ENCODE measurements at regions not wholly inside any gene's neighbourhood (a gene's known extent, or its start where the extent isn't known, plus 50 kb on each side); places are given as distances from the start of the nearest gene placed in this dataset.
"Not testable (repeated sequence)": the region's sequence is repeated elsewhere in the genome, so short reads cannot be mapped to it uniquely, and the experiment has no call there.

DNA sequence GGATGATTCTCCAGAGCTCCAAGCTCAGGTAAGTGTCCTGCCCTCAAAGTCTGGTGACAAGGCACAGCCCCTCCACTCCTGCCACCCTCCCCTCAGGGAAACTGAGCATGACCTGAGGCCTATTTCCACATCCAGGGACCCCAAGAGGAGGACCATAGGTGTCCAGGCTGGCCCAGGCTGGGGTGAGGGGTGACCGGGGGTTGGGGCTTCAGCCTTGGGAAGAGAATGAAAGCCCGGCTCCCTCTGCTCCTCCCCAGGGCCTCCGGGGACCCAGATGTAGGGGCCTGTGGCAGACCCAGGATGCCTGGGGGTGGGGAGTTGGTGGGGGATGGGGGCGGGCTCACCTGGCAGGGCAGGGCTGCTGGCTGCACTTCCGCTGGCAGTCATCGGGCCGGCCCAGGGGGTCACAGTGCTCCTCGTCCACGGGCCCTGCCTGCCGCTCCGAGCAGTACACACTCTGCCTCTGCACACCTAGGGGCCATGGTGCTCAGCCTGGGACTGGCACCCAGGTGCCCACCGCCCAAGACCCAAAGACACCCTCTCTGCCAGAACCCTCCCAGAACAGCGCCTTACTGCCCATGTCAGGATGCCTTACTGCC lies 116.5 kb upstream of the AKAP13 start:
- not testable (repeated sequence) for DNase-seq (ENCODE audit: insufficient read length, low spot score); FAIRE-seq

DNA sequence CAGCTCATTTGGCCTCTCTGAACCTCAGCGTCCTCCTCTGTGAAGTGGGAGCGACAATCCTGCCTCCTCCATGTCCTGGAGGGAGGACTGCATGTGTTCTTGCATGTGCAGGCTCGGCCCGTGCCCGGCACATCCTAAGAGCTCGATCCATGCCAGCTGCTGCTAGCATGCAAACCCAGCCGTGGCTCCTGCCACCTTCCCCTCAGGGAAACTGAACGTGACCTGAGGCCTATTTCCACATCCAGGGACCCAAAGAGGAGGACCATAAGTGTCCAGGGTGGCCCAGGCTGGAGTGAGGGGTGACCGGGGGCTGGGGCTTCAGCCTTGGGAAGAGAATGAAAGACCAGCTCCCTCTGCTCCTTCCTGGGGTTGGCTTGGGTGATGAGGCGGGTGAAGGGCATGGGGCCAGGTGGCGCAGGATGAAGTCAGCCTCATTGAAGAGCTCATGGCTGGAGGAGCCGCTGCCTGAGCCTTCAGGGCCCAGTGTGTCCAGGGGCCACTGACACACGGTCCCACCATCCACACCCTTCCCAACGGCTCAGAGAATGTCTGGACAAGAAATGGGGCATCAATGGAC lies 115.7 kb upstream of the AKAP13 start:
- DNase-seq (ENCODE audit: insufficient read length, low spot score); FAIRE-seq: not testable (repeated sequence)

DNA sequence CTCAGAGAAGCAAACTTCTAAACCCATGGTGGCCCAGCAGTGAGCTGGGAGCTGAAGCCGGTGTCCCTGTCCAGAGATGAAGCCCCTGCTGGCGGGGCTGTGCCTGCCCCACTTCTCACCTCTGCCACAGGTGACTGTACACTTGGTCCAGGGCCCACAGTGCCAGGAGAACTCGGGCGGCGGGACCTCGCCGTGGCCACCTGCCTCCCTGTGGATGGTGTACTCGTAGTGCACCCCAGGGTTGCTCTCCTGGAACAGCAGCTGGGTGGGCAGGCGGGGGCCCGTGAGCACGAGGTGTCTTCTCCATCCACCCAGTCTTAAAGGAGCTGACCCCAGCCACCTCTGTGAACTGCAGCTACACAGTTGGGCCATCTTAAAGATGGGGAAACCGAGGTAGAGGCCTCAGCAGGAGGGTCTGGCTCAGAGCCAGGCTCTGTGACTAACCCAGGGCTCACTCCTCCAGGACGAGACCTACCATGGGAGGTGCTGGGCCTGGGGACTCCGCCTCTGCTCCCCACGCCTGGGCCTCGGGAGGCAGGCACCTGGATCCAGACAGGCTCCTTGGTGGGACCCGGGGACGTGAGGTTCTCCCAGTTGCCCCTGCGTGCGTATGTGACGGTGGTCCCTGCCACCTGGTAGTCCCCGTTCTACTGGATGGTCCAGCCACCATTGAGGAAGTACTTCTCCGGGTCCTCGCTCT lies 113.1 kb upstream of the AKAP13 start:
- not testable (repeated sequence) for FAIRE-seq; DNase-seq (ENCODE audit: insufficient read length, low spot score)

DNA sequence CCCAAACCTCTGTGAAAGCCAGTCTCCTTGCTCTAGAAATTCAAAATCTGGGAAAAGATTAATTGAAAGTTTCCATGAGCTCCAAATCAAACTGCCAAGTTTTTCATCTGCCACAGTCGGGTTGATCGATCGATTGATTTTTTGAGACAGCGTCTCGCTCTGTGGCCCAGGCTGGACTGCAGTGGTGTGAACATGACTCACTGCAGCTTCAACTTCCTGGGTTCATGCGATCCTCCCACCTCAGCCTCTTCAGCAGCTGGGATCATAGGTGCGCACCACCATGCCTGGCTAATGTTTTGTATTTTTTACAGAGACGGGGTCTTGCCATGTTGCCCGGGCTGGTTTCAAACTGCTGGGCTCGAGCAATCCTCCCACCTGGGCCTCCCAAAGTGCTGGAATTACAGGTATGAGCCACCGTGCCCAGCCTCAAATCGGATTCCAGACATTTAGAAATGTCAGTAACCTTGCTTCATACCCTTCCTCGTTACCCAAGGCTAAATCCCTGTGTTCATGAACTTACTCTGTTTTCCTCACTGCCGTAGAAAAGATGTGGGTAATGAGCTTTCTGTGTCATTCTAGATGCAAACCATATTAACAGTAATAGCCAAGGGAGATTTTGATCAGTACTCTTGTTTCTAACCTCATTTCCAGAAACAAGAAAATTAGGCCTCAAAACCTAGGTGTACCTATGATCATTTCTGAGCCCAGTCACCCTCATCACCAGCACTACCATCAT lies 105.9 kb upstream of the AKAP13 start:
- FAIRE-seq (no peak), DNase-seq (ENCODE audit: insufficient read length, low spot score) (no peak)

DNA sequence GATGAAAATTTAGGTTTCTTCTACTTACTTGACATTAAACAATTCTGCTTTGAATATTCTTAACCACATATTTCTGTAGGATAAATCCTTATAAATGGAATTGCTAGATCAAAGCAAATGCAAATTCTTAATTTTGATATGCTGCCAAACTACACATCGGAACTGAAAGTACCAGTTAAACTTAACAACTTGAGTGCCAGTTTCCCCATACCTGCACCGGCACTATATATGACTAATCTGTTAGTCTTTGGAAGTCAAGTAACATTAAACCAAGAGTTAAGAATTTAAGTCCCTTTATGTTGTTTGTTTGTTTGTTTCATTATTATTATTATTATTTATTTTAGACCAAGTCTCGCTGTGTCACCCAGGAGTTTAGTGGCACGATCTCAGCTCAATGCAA lies 103.9 kb upstream of the AKAP13 start:
- DNase-seq (ENCODE audit: insufficient read length, low spot score) (no peak), FAIRE-seq (no peak)

DNA sequence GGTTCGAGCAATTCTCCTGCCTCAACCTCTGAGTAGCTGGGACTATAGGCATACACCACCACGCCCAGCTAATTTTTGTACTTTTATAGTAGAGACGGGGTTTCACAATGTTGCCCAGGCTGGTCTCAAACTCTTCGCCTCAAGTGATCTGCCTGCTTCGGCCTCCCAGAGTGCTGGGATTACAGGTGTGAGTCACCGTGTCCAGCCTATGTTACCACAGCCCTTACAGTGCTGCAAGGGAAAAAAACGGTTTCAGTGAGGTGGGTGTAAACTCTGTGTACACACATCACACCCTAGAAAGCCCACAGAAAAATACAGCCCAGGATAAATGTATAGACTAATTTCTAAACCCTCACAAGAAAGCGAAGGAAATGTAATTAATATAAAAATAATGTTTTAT lies 103.5 kb upstream of the AKAP13 start:
- no peak for FAIRE-seq

DNA sequence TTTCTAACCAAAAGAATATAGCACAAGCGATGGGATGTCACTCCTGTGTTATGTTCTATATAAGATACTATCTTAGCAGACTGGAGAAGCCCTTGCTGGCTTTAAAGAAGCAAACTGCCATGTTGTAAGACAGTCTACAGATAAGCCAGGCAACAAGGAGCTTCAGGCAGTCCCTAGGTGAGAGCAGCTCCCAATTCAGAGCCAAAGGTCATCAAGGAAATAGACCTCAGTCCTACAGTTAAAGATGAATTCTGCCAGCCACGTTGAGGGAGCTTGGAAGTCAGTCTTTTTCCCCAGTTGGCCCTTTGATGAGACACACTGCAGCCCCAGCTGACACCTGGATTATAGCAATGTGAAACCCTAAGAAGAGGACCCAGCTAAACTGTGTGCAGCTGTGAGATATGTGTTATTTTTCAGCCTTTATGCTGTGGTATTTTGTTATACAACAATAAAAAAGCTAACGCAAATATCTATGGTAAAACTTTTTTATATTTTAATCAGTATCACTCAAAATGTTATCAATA lies 102.5 kb upstream of the AKAP13 start:
- no peak for DNase-seq (ENCODE audit: insufficient read length, low spot score)
- no peak for FAIRE-seq

More for the DNA sequence above, 103.5 kb upstream of the AKAP13 start:
- DNase-seq (ENCODE audit: insufficient read length, low spot score): no peak

DNA sequence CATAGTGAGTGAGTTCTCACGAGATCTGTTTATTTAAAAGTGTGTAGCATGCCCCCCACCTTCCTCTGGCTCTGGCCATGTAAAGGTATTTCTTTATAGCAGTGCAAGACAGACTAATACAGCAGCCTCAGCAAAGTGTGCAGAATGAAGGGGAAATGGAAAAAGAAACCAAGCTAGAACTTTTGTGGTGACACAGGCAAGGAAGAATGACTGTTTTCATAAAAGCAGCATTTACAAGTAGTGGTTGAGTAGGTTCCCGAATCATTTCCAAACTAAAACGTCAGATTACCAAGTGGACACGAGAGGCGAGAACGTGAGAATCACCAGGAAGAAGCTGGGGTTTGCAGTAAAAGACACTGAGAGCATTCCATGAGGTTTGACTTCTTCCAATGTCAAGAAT lies 100.2 kb upstream of the AKAP13 start:
- DNase-seq (ENCODE audit: insufficient read length, low spot score): no peak
- no peak for FAIRE-seq

DNA sequence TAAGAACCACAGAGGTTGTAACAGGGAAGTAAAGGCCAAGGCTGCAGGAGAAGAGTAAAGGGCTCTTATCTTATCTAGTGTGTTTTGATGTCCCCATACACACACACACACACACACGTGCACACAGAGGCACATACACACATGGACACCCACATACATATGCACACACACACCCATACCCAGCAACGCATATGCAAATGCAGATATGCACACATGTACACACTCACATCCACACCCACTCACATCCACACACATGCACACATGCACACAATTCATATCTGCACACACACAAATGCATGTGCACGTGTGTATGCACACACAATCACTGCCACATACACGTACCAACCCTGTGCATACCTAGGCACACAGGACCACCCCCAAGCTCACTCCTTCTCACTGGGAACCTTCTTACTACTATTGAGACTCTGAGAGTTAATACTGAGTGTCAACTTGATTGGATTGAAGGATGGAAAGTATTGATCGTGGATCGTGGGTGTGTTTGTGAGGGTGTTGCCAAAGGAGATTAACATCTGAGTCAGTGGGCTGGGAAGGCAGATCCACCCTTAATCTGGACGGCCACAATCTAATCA lies 99.0 kb upstream of the AKAP13 start:
- DNase-seq (ENCODE audit: insufficient read length, low spot score): no peak
- FAIRE-seq: peak; percentile 81

DNA sequence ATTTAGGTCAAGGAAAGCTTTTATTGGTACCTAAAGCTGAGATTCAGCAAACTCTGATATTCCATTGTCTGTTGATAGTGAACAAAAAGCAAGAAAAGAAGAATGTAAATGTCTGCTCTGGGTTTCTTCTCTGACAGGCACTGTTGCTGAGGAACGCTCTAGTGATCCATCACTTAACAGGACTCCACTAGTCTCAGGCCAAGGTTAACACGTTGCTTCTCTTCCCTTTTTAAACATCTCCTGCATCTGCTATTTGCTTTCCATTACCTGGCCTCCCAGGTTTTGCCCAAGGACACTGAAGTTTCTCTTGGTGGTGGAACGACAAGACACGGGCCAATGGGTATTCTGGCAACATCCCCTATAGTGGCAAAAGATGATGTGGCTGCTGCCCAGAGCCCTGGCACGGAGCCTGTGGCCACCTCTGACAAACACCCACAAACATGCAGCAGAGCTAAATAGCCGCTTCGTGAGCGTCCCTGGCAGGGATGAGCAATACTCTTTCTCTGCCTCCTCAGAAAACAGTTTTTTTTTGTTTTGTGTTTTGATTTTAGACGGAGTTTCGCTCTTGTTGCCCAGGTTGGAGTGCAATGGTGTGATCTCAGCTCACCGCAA lies 97.8 kb upstream of the AKAP13 start:
- FAIRE-seq (no peak), DNase-seq (ENCODE audit: insufficient read length, low spot score) (peak; percentile 10)

DNA sequence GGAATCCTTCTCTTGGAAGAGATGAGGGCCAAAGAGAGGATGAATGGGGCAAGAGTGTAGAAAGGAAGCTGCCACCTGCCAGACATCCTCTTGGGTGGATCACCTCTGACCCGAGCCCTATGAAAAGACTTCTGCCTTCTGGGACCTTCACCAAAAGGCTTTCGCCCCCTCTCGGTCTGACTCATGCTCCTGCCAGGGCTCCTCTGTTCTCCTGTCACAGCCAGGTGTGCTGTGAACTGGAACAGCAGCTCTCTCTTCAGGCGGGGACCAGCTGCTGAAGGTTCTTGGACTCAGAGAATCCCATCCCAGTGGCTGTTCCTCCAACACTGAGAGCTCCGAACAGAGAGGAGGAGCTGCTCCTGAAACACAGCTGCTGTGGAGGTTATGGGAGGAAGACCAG lies 96.6 kb upstream of the AKAP13 start:
- not testable (repeated sequence) for FAIRE-seq; DNase-seq (ENCODE audit: insufficient read length, low spot score)

DNA sequence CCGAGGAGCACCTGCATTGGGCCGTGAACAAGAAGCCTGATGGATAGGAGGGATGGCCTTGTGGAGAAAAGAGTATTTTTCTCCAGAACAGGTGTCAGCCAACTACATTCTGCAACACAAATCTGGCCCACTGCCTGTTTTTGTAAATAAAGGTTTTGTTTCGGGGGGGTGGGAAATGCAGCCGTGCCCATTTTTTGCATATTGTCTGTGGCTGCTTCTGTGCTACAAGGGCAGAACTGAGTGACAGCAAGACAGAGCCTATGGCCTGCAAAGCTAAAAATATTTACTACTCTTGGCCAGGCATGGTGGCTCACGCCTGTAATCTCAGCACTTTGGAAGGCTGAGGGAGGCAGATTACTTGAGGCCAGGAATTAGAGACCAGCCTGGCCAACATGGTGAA lies 95.9 kb upstream of the AKAP13 start:
- FAIRE-seq (no peak), DNase-seq (ENCODE audit: insufficient read length, low spot score) (no peak)

DNA sequence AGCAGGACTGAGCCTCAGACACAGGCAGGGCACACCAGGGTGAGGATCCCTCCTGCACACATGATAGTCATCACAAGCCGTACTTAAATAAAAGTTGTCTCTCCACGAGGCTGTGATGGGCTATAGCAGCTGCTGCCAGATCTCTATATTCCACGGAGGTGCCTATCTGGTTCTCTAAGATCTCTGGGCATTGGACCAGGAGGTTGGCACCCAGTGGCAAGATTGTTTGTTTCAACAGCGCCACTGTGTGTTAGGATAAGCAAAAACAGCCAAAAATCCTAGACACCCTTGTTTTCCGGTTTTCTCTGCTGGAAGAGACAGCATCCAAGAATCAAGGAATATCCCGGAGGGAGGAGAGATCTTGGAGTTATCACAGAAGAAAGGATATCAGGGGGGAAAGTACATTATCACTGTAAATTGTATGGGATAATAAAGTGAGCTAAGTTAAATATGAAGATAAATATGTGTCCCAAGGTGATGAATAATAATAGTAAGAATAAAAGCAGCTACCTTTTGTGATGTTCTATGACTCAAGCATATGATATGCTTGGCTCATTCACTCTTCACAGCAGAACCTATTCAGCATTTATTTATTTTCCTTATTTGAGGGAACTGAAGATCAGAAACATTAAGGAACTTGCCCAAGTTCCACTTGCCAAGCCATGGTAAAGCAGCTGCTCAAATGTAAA lies 90.6 kb upstream of the AKAP13 start:
- FAIRE-seq: no peak
- peak; percentile 67 for DNase-seq (ENCODE audit: insufficient read length, low spot score)

DNA sequence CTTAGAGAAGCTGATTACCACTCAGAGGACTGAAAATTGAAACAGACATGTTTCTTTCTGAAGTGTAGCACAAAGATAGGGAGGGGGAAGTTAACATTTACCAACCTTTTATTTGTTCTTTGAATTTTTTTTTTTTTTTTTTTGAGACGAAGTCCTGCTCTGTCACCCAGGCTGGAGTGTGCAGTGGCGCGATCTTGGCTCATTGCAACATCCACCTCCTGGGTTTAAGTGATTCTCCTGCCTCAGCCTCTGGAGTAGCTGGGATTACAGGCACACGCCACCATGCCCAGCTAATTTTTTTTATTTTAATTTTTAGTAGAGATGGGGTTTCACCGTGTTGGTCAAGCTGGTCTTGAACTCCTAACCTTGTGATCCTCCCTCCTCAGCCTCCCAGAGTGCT lies 87.8 kb upstream of the AKAP13 start:
- FAIRE-seq; DNase-seq (ENCODE audit: insufficient read length, low spot score): not testable (repeated sequence)

DNA sequence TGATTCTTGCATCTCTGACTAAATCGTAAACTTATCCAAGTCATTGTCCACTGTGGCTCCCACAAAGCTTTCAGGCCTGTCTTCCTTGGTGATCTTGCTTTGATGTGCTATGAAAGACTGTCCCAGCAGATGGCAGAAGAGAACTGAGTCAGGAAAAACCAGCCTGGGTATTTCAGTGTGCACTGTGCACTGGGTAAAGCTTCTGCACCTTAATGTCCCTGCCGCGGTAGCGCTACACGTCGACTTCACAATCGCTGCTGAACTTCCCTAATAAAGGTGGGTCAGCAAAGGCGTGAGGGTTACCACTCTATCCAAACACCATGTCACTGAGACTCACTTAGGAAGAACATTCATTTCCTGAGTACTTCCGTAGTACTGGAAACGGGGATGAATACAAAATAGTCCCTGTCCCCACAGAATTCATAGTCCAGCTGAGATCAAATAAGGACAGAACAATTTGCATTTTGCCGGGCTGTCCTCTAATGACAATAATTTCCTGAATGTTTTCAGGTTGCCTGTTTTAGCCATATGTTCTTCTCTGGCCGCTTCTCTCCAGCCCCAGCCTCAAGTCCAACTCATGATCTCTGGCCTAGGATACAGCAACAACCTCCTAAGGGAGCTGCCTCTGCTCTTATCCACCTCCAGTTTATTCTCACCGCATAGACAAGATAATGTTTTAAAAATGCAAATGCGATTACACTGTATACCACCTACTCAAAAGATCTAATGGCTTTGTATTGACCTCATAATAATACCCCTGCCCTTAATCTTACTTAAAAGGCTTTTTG lies 83.6 kb upstream of the AKAP13 start:
- DNase-seq (ENCODE audit: insufficient read length, low spot score): peak; percentile 63
- peak; percentile 51 for FAIRE-seq

DNA sequence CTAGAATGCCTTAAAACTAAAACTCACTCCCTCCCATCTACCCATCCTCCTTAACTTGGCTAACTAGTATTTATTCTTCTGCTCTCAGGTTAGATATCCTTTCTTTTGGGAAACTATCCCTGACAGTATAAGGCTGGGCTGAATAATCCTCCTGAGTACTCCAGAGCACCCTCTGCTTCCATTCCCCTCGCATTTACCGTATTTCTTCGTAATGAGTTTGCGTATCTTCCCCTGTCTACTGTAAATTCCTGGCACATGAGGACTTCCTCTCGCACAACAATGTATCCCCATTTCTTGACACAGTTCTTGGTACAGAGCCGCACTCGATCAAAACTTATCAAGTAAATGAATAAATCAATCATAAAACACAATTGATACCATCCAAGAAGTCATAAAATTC lies 82.9 kb upstream of the AKAP13 start:
- DNase-seq (ENCODE audit: insufficient read length, low spot score) (no peak), FAIRE-seq (no peak)

DNA sequence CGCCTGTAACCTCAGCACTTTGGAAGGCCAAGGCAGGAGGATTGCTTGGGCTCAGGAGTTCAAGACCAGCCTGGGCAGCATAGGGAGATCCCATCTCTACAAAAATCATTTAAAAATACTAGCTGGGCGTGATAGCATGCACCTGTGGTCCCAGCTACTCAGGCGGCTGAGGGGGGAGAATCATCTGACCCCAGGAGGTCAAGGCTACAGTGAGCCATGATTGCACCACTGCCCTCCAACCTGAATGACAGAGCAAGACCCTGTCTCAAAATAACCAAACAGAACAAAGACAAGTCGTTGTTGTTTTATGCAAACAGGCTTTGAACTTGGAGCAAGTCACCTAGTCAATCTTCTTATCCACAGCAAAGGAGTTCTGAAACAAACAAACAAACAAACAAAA lies 82.0 kb upstream of the AKAP13 start:
- no peak for FAIRE-seq
- DNase-seq (ENCODE audit: insufficient read length, low spot score): no peak

DNA sequence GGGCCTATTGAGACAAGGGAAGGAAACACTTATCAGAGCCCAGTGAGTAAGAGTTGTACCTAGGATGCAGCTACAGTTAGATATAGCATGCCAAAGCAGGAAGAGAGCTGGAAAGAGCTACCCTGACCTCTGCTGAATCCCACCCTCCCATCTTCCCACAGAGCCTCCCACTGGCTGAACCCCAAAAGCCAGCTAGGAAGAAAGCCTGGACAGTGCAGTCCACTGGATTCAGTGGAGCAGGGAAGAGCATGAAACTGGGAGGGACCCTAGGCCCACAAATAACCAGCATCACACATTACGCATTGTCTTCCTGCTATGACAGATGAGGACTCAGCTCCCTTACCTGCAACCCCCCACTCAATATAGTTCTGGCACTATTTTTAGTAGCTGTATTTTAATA lies 81.5 kb upstream of the AKAP13 start:
- FAIRE-seq: no peak

DNA sequence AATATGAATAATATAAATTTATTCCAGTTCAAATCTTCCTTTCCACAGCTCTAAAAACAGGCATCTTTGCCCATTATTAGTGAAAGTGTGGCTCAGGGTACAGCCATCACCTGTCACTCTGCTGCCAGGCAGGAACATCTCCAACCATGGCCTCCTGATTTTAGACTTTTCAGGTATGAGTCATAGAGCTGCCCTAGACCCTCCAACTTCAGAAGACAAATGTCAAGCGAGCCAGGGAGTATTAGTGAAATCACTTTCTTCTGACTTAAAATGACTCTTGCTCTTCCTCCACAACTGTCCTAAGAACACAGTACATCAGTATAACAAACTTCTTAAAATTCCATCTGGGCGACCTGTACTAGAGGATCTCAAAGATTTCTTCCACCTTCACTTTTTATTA lies 78.1 kb upstream of the AKAP13 start:
- FAIRE-seq: no peak

More for the DNA sequence above, 81.5 kb upstream of the AKAP13 start:
- DNase-seq (ENCODE audit: insufficient read length, low spot score): no peak

More for the DNA sequence above, 78.1 kb upstream of the AKAP13 start:
- DNase-seq (ENCODE audit: insufficient read length, low spot score): no peak
